Endothelial cell of umbilical vein (primary cell): ENCODE measurements at regions not wholly inside any gene's neighbourhood (a gene's known extent, or its start where the extent isn't known, plus 50 kb on each side); places are given as distances from the start of the nearest gene placed in this dataset.

Experiments used
- BruUV-seq: library from RNA; stranded (reverse); fragments of 400-500 nt; replicated peaks from 2 replicates; lab custom pipeline; 2021; lab: Mats Ljungman, UMichigan
- CTCF ChIA-PET: fragments of 300-600, 350-600 bp; sonication (Branson Sonifier 250); formaldehyde crosslinking; loops from one replicate; lab custom pipeline; 2021; ENCODE audit warnings: antibody characterized with exemption, inconsistent platforms; lab: Charles Lee
- POLR2A ChIA-PET: fragments of 300-600, 350-600 bp; sonication (Branson Sonifier 250); formaldehyde crosslinking; loops from one replicate; lab custom pipeline; 2021; ENCODE audit warnings: antibody characterized with exemption, inconsistent platforms; lab: Charles Lee
- DNase-seq: peaks from one replicate; pipeline ENCODE4 v3.0.0-alpha.2; 2011; ENCODE audit warnings: low read depth, low spot score
- FAIRE-seq: peaks from 2 replicates; lab custom pipeline; 2011; peaks lifted over from hg19 to GRCh38; lab: Jason Lieb, UNC
- H2AFZ ChIP-seq: 2 replicates; pipeline ENCODE4 v1.6.0; 2012; ENCODE audit warnings: low read depth, low read length, control low read depth, inconsistent platforms
- H3K27ac ChIP-seq: 2 replicates; pipeline ENCODE4 v1.5.1; 2011; ENCODE audit warnings: low read depth, mild to moderate bottlenecking, control low read depth, low read length, moderate library complexity; ENCODE audit not compliant: insufficient read depth
- H3K27me3 ChIP-seq, 2 experiments: 2 replicates each; pipeline versions ENCODE4 v1.6.0 to v1.6.1; 2011; ENCODE audit warnings: low read length in 2 of 2, mixed read lengths in 1 of 2; ENCODE audit not compliant: control insufficient read depth in 2 of 2, insufficient read depth in 2 of 2
- H3K36me3 ChIP-seq, 2 experiments: 2 replicates in 1 of 2; 3 replicates in 1 of 2; pipeline ENCODE4 v1.5.1; 2011; ENCODE audit warnings: low read length in 2 of 2, mild to moderate bottlenecking in 1 of 2, moderate library complexity in 1 of 2; ENCODE audit not compliant: control insufficient read depth in 2 of 2, insufficient read depth in 2 of 2; ENCODE audit errors: extremely low read depth in 1 of 2
- H3K4me1 ChIP-seq: 3 replicates; pipeline ENCODE4 v1.5.1; 2011; ENCODE audit warnings: mild to moderate bottlenecking, low read length; ENCODE audit not compliant: control insufficient read depth, insufficient read depth; ENCODE audit errors: extremely low read depth
- H3K4me2 ChIP-seq: 2 replicates; pipeline ENCODE4 v1.6.1; 2011; ENCODE audit warnings: low read length, control low read depth, mixed read lengths; ENCODE audit not compliant: insufficient read depth
- H3K4me3 ChIP-seq, 3 experiments: fragments of 200-600 bp in 1 of 3; sonication (generic), shearing (Covaris generic) in 1 of 3; replicated peaks in 1 of 3; 2 replicates each; pipeline ENCODE4 v1.5.1; 2011 to 2016; ENCODE audit warnings: control low read depth in 3 of 3, low read length in 3 of 3, mild to moderate bottlenecking in 2 of 3, inconsistent platforms in 1 of 3, low read depth in 1 of 3, moderate library complexity in 1 of 3; ENCODE audit not compliant: insufficient read depth in 1 of 3
- H3K79me2 ChIP-seq: 2 replicates; pipeline ENCODE4 v1.6.0; 2012; ENCODE audit warnings: low read length, inconsistent platforms; ENCODE audit not compliant: control insufficient read depth, insufficient read depth
- H3K9ac ChIP-seq: replicated peaks from 2 replicates; pipeline ENCODE3; 2011; ENCODE audit warnings: low read length, control low read depth; ENCODE audit not compliant: insufficient read depth; ENCODE audit errors: extremely low read depth
- H3K9me1 ChIP-seq: replicated peaks from 3 replicates; pipeline ENCODE4 v1.6.0; 2011; ENCODE audit warnings: mild to moderate bottlenecking, low read length; ENCODE audit not compliant: control insufficient read depth, insufficient read depth; ENCODE audit errors: extremely low read depth
- H3K9me3 ChIP-seq: replicated peaks from 2 replicates; pipeline ENCODE4 v1.5.1; 2012; ENCODE audit warnings: low read length, inconsistent platforms; ENCODE audit not compliant: control insufficient read depth, insufficient read depth
- H4K20me1 ChIP-seq: replicated peaks from 2 replicates; pipeline ENCODE3; 2011; ENCODE audit warnings: mild to moderate bottlenecking, low read length; ENCODE audit not compliant: control insufficient read depth, insufficient read depth; ENCODE audit errors: extremely low read depth
- EZH2 ChIP-seq: IDR thresholded peaks from 2 replicates; pipeline ENCODE4 v1.6.1; 2012; ENCODE audit warnings: borderline replicate concordance, low read depth, mild to moderate bottlenecking, moderate library complexity, low read length, inconsistent platforms; ENCODE audit not compliant: severe bottlenecking
- FOS ChIP-seq: IDR thresholded peaks from 2 replicates; pipeline ENCODE4 v1.6.1; 2011; ENCODE audit warnings: mild to moderate bottlenecking, low read length, moderate library complexity, borderline replicate concordance; ENCODE audit not compliant: insufficient read depth
- GATA2 ChIP-seq: IDR thresholded peaks from 2 replicates; pipeline ENCODE4 v1.7.0; 2011; ENCODE audit warnings: low read depth, mild to moderate bottlenecking, moderate library complexity, mixed read lengths, low read length; ENCODE audit not compliant: insufficient read length, insufficient read depth
- JUN ChIP-seq: IDR thresholded peaks from 2 replicates; pipeline ENCODE4 v1.6.1; 2011; ENCODE audit warnings: borderline replicate concordance, low read depth; ENCODE audit not compliant: insufficient read length, insufficient read depth
- POLR2A ChIP-seq: IDR thresholded peaks from 2 replicates; pipeline ENCODE4 v1.6.1; 2012; ENCODE audit warnings: low read depth, mild to moderate bottlenecking, control low read depth, low read length
- POLR2AphosphoS5 ChIP-seq: IDR thresholded peaks from 2 replicates; pipeline ENCODE4 v1.6.1; 2012; ENCODE audit warnings: low read depth, mild to moderate bottlenecking, control low read depth, low read length, moderate library complexity; ENCODE audit not compliant: insufficient read depth
- dilution Hi-C: fragments of 300-500 bp; cut with MboI; formaldehyde crosslinking; loops from one replicate; pipeline ENCODE4 v1.15.0; 2019; ENCODE audit warnings: low sequenced_read_pairs; ENCODE audit not compliant: extremely low pct_ligation_motif_present
- intact Hi-C: fragments of 100-400 bp; cut with micrococcal nuclease; formaldehyde crosslinking; loops from one replicate; pipeline ENCODE4 v1.10.0; 2022
- TF ChIP-seq, protein P1 (sequence below): IDR thresholded peaks from 2 replicates; pipeline ENCODE4 v1.6.1; 2011; ENCODE audit not compliant: insufficient read depth, insufficient read length
- TF ChIP-seq, protein P2 (sequence below), 2 donors: IDR thresholded peaks; 1 replicate in 1 of 2; 2 replicates in 1 of 2; pipeline ENCODE4 v1.5.1; 2011; ENCODE audit warnings: low read length in 2 of 2, mild to moderate bottlenecking in 2 of 2, moderate library complexity in 2 of 2, control low read depth in 1 of 2, inconsistent platforms in 1 of 2, low read depth in 1 of 2; ENCODE audit not compliant: insufficient read depth in 1 of 2; ENCODE audit errors: extremely low read depth in 1 of 2

DNA sequence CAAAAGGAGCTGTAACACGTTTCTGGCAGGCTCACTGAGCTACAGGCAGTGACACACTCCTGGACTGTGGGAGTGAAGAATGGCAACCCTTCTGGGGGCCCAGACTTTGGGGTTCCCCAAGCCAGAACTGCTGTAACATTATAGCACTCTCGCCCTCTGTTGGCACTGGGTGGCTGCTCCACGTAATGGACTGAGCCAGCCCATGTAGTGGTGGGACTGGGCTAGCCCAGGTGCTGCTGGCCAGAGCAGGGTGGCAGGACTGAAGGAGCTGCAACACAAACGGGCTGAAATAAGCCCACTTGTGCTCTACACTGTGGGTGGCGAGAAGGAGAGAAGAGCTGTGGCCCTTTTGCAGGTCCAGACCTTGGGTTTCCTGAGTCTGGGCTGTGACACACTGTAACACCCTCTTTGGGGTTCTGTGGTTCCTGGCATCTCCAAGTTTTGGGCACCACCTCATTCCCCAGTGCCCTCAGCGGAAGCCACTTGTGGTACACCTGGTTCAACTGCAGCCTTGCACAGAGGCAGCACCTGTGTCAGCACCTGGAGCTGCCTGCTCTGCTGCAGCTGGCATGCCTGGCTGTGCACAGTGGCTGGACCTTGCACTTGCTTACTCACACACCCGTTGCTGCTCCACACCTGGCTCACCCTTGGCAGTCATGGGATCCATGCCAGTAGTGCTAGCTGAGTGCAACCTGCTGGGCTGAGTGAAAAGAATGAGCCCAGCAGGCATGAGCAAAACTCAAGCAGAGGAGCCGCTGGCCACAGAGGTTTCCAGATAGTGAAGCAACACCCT lies 95.0 kb upstream of the PRR16 start:
- FAIRE-seq: no peak
- ChIA-PET CTCF (interaction anchor here (1.1 to 1.3 kb wide), 2 partner anchors 13 to 23 kb away, joined by 3 read pairs; no protein-coding TSS in a partner anchor), POLR2A (no interaction called here)
- Histone ChIP-seq H3K4me2 (no peak overlapping the region), H3K9me1 (no peaks in the 10 kb centered on the region), H2AFZ (no peak overlapping the region), H3K27ac (no peak overlapping the region), H3K79me2 (no peaks in the 10 kb centered on the region), H3K9me3 (no peaks in the 10 kb centered on the region), H3K27me3 (no peaks in the 10 kb centered on the region), H4K20me1 (no peaks in the 10 kb centered on the region), H3K9ac (no peak overlapping the region), H3K4me3 (no peak overlapping the region), H3K4me1 (no peaks in the 10 kb centered on the region), H3K36me3 (no peaks in the 10 kb centered on the region)
- dilution Hi-C loops: no loop called here
- DNase-seq: no peak
- no TSS peak for BruUV-seq
- no peak for TF ChIP-seq POLR2AphosphoS5
- TF ChIP-seq JUN: no peak
- TF ChIP-seq EZH2: no peak
- intact Hi-C loops: no loop called here

DNA sequence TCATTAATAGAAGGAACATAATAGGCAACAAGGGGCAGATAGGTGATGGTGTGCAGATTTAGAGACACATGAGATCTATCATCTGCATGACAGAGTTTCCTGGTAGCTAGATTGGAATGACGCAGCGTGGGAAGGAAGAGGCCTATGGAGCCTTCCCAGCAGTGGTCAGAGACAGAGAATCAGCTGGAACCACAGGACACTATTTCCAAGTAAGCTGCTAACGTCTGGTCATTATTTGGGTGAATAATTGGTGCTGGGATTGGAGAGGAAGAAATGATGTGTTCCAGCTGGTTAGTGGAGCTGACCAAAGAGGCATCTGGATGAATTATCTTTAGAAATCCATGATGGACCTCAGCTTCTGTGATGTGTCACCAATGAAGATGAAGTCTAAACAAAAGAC lies 91.2 kb upstream of the PRR16 start:
- intact Hi-C loops: no loop called here

More for the DNA sequence above, 91.2 kb upstream of the PRR16 start:
- FAIRE-seq (no peak), DNase-seq (no peak)
- H3K4me3 ChIP-seq: no peak overlapping the region
- dilution Hi-C loops: no loop called here
- H3K4me2 ChIP-seq: no peak overlapping the region
- no peaks in the 10 kb centered on the region for H3K9me1 ChIP-seq
- H3K4me1 ChIP-seq: no peaks in the 10 kb centered on the region
- no peak overlapping the region for H3K27ac ChIP-seq
- H3K79me2 ChIP-seq: no peaks in the 10 kb centered on the region
- no peak overlapping the region for H3K9ac ChIP-seq
- H2AFZ ChIP-seq: no peak overlapping the region
- no peaks in the 10 kb centered on the region for H4K20me1 ChIP-seq
- no peaks in the 10 kb centered on the region for H3K27me3 ChIP-seq
- CTCF ChIA-PET: interaction anchor here (1.1 kb wide), 1 partner anchor 16 kb away, joined by 3 read pairs; no protein-coding TSS in a partner anchor
- no peak for TF ChIP-seq EZH2
- no peak for TF ChIP-seq FOS
- TF ChIP-seq JUN: no peak
- TF ChIP-seq POLR2AphosphoS5: no peak
- TF ChIP-seq, protein P1, sequence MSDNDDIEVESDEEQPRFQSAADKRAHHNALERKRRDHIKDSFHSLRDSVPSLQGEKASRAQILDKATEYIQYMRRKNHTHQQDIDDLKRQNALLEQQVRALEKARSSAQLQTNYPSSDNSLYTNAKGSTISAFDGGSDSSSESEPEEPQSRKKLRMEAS: no peak
- TF ChIP-seq, protein P2, sequence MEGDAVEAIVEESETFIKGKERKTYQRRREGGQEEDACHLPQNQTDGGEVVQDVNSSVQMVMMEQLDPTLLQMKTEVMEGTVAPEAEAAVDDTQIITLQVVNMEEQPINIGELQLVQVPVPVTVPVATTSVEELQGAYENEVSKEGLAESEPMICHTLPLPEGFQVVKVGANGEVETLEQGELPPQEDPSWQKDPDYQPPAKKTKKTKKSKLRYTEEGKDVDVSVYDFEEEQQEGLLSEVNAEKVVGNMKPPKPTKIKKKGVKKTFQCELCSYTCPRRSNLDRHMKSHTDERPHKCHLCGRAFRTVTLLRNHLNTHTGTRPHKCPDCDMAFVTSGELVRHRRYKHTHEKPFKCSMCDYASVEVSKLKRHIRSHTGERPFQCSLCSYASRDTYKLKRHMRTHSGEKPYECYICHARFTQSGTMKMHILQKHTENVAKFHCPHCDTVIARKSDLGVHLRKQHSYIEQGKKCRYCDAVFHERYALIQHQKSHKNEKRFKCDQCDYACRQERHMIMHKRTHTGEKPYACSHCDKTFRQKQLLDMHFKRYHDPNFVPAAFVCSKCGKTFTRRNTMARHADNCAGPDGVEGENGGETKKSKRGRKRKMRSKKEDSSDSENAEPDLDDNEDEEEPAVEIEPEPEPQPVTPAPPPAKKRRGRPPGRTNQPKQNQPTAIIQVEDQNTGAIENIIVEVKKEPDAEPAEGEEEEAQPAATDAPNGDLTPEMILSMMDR (IDR thresholded peaks at IDR 0.05; ENCODE audit: extremely low read depth in 1 of 2, insufficient read depth in 1 of 2, low read depth in 1 of 2, low read length in 2 of 2): no peak
- TF ChIP-seq POLR2A: no peak
- no peak for TF ChIP-seq GATA2
- BruUV-seq: no TSS peak
- POLR2A ChIA-PET: no interaction called here
- H3K9me3 ChIP-seq: no peaks in the 10 kb centered on the region
- H3K36me3 ChIP-seq: no peaks in the 10 kb centered on the region
